Liver (tissue), 8 donors: ENCODE measurements at regions not wholly inside any gene's neighbourhood (a gene's known extent, or its start where the extent isn't known, plus 50 kb on each side); places are given as distances from the start of the nearest gene placed in this dataset.

Experiments used
- DNase-seq: peaks from one replicate; pipeline ENCODE4 v3.0.0-alpha.2; 2017; ENCODE audit warnings: low spot score
- H3K27ac ChIP-seq, 2 donors: one replicate each; pipeline ENCODE4 v1.7.0; 2013; ENCODE audit warnings: inconsistent platforms in 2 of 2, low read length in 2 of 2, control low read depth in 1 of 2, low read depth in 1 of 2, mild to moderate bottlenecking in 1 of 2
- H3K27me3 ChIP-seq, 4 donors: one replicate each; pipeline versions ENCODE4 v1.6.1 to v1.7.0; 2013; ENCODE audit warnings: low read length in 3 of 4, inconsistent platforms in 1 of 4, mild to moderate bottlenecking in 1 of 4, moderate library complexity in 1 of 4; ENCODE audit not compliant: control insufficient read depth in 4 of 4, insufficient read depth in 4 of 4
- H3K36me3 ChIP-seq, 4 donors: one replicate each; pipeline versions ENCODE4 v1.6.1 to v1.7.0; 2013; ENCODE audit warnings: low read length in 3 of 4, mild to moderate bottlenecking in 3 of 4, low read depth in 1 of 4, moderate library complexity in 1 of 4; ENCODE audit not compliant: control insufficient read depth in 4 of 4, insufficient read depth in 3 of 4
- H3K4me1 ChIP-seq, 4 donors: one replicate each; pipeline versions ENCODE4 v1.6.1 to v1.7.0; 2013; ENCODE audit warnings: low read length in 3 of 4, mild to moderate bottlenecking in 3 of 4, moderate library complexity in 1 of 4; ENCODE audit not compliant: control insufficient read depth in 4 of 4, insufficient read depth in 4 of 4
- H3K4me3 ChIP-seq, 3 donors: one replicate each; pipeline versions ENCODE4 v1.6.1 to v1.7.0; 2013; ENCODE audit warnings: low read length in 3 of 3, control low read depth in 1 of 3, low read depth in 1 of 3, mild to moderate bottlenecking in 1 of 3
- H3K9ac ChIP-seq, 2 donors: one replicate each; pipeline ENCODE4 v1.7.0; 2013; ENCODE audit warnings: low read length in 2 of 2, mild to moderate bottlenecking in 2 of 2, moderate library complexity in 2 of 2, control low read depth in 1 of 2, low read depth in 1 of 2
- H3K9me3 ChIP-seq, 4 donors: one replicate each; pipeline versions ENCODE4 v1.6.1 to v1.7.0; 2013; ENCODE audit warnings: low read length in 3 of 4; ENCODE audit not compliant: control insufficient read depth in 4 of 4
- ATF3 ChIP-seq: IDR thresholded peaks from 2 replicates; pipeline ENCODE4 v1.6.1; 2016; ENCODE audit warnings: antibody characterized with exemption
- CTCF ChIP-seq: fragments of 150-350 bp; IDR thresholded peaks from 2 replicates; pipeline ENCODE4 v1.5.1; 2017; ENCODE audit warnings: improper control_type of control experiment, low read depth, low read length; ENCODE audit not compliant: missing input control
- EGR1 ChIP-seq, 2 donors: IDR thresholded peaks; 2 replicates each; pipeline ENCODE4 v1.6.1; 2016 to 2018; ENCODE audit warnings: antibody characterized with exemption in 2 of 2, low read depth in 2 of 2
- FOXA1 ChIP-seq: IDR thresholded peaks from 2 replicates; pipeline ENCODE4 v1.6.1; 2016; ENCODE audit warnings: antibody characterized with exemption
- FOXA2 ChIP-seq: IDR thresholded peaks from 2 replicates; pipeline ENCODE4 v1.6.1; 2016; ENCODE audit warnings: antibody characterized with exemption
- GABPA ChIP-seq, 2 donors: IDR thresholded peaks in 1 of 2; conservative IDR thresholded peaks in 1 of 2; 2 replicates each; pipeline ENCODE4 v1.6.1; 2016; ENCODE audit warnings: antibody characterized with exemption in 2 of 2, mild to moderate bottlenecking in 1 of 2, moderate library complexity in 1 of 2
- HNF4A ChIP-seq, 2 donors: conservative IDR thresholded peaks; 2 replicates each; pipeline ENCODE4 v1.6.1; 2016; ENCODE audit warnings: antibody characterized with exemption in 2 of 2, mild to moderate bottlenecking in 2 of 2
- HNF4G ChIP-seq: IDR thresholded peaks from 2 replicates; pipeline ENCODE4 v1.6.1; 2016; ENCODE audit warnings: antibody characterized with exemption
- JUND ChIP-seq, 2 donors: IDR thresholded peaks; 2 replicates each; pipeline ENCODE4 v1.6.1; 2016; ENCODE audit warnings: antibody characterized with exemption in 2 of 2
- MAX ChIP-seq: IDR thresholded peaks from 2 replicates; pipeline ENCODE4 v1.6.1; 2016; ENCODE audit warnings: antibody characterized with exemption
- NR2F2 ChIP-seq: IDR thresholded peaks from 2 replicates; pipeline ENCODE4 v1.6.1; 2016; ENCODE audit warnings: antibody characterized with exemption
- RAD21 ChIP-seq, 2 donors: IDR thresholded peaks; 2 replicates each; pipeline ENCODE4 v1.6.1; 2016; ENCODE audit warnings: antibody characterized with exemption in 2 of 2, mild to moderate bottlenecking in 2 of 2
- REST ChIP-seq: IDR thresholded peaks from 2 replicates; pipeline ENCODE4 v1.6.1; 2016; ENCODE audit warnings: antibody characterized with exemption, mild to moderate bottlenecking
- SP1 ChIP-seq: IDR thresholded peaks from 2 replicates; pipeline ENCODE4 v1.6.1; 2018; ENCODE audit warnings: antibody characterized with exemption, mild to moderate bottlenecking
- TAF1 ChIP-seq: conservative IDR thresholded peaks from 2 replicates; pipeline ENCODE4 v1.6.1; 2016; ENCODE audit warnings: antibody characterized with exemption, mild to moderate bottlenecking
- YY1 ChIP-seq: IDR thresholded peaks from 2 replicates; pipeline ENCODE4 v1.6.1; 2016; ENCODE audit warnings: antibody characterized with exemption, mild to moderate bottlenecking
- ZBTB33 ChIP-seq: IDR thresholded peaks from 2 replicates; pipeline ENCODE4 v1.6.1; 2016; ENCODE audit warnings: antibody characterized with exemption
- WGBS: extraction: QIAGEN DNeasy Blood & Tissue Kit; methylation state at CpG from one replicate; pipeline ENCODE4 v1.1.7; 2013; 5-methylcytosine and 5-hydroxymethylcytosine counted together
- donor health status: healthy.
- donor health status: healthy.
- donor health status: healthy.
- donor health status: healthy.
- donor health status: healthy.

- 23% methylated on average over 2 of the region's 2 CpGs for WGBS
- Histone ChIP-seq H3K4me3 (no peak overlapping the region), H3K27me3 (no peaks in the 10 kb centered on the region), H3K4me1 (no peaks in the 10 kb centered on the region), H3K36me3 (no peaks in the 10 kb centered on the region), H3K9me3 (no peaks in the 10 kb centered on the region), H3K27ac (no peak overlapping the region), H3K9ac (no peak overlapping the region)
- no peak for DNase-seq
- TF ChIP-seq YY1 (no peak), JUND (IDR thresholded peaks at IDR 0.05) (no peak)
Measured at GRCh38 chr18:43651057-43651456, 373.8 kb upstream of the SYT4 start.

- H3K9ac ChIP-seq, result no peak overlapping the region
- H3K36me3 ChIP-seq, result no peaks in the 10 kb centered on the region
- no peak overlapping the region for H3K27ac ChIP-seq
- no peak for TF ChIP-seq FOXA2
- no peak for TF ChIP-seq ATF3
- TF ChIP-seq FOXA1, result no peak
- no peak for TF ChIP-seq ZBTB33
- TF ChIP-seq MAX, result no peak
- no peak for TF ChIP-seq CTCF
- no peak for TF ChIP-seq GABPA (IDR thresholded peaks at IDR 0.05 in 1 of 2, conservative IDR thresholded peaks at IDR 0.05 in 1 of 2)
- no peak for TF ChIP-seq EGR1 (IDR thresholded peaks at IDR 0.05; ENCODE audit: low read depth in 2 of 2)
- no peak for TF ChIP-seq HNF4A (conservative IDR thresholded peaks at IDR 0.05)
- no peak for TF ChIP-seq SP1
- TF ChIP-seq HNF4G, result no peak
- TF ChIP-seq YY1, result no peak
- no peak for TF ChIP-seq REST
- TF ChIP-seq JUND (IDR thresholded peaks at IDR 0.05), result no peak
- no peak for TF ChIP-seq RAD21 (IDR thresholded peaks at IDR 0.05)
- no peak for TF ChIP-seq TAF1
- TF ChIP-seq NR2F2, result no peak
- WGBS, result 78% methylated on average over 2 of the region's 2 CpGs
- H3K9me3 ChIP-seq, result no peaks in the 10 kb centered on the region
- no peak overlapping the region for H3K4me3 ChIP-seq
- DNase-seq, result no peak
- peaks cover 0 to 3% (median 0%) of the 10 kb centered on the region in 4 donors for H3K27me3 ChIP-seq
- no peaks in the 10 kb centered on the region for H3K4me1 ChIP-seq
Measured at GRCh38 chr18:43656547-43656946, 379.3 kb upstream of the SYT4 start.
